ENCODE measurements at regions not wholly inside any gene's neighbourhood (a gene's known extent, or its start where the extent isn't known, plus 50 kb on each side); places are given as distances from the start of the nearest gene placed in this dataset.

GRCh38 chr21:43295066-43295958 lies 126.5 kb downstream of the CRYAA start:
- no peak for TF ChIP-seq CTCF (IDR thresholded peaks at IDR 0.05; ENCODE audit: extremely low read depth in 1 of 2, insufficient read depth in 1 of 2, low read depth in 1 of 2, low read length in 2 of 2)
- no peak for TF ChIP-seq POLR2AphosphoS5 (IDR thresholded peaks at IDR 0.05; ENCODE audit: insufficient read depth, low read depth, low read length)
- TF ChIP-seq POLR2A (IDR thresholded peaks at IDR 0.05; ENCODE audit: low read depth, low read length), result no peak
- TF ChIP-seq EZH2 (IDR thresholded peaks at IDR 0.05; ENCODE audit: borderline replicate concordance, low read depth, low read length, severe bottlenecking), result no peak
- no peak for TF ChIP-seq MAX (IDR thresholded peaks at IDR 0.05; ENCODE audit: insufficient read depth, insufficient read length)
- TF ChIP-seq FOS (IDR thresholded peaks at IDR 0.05; ENCODE audit: borderline replicate concordance, insufficient read depth, low read length), result no peak
- TF ChIP-seq JUN (IDR thresholded peaks at IDR 0.05; ENCODE audit: borderline replicate concordance, insufficient read depth, insufficient read length, low read depth), result no peak
